GM12865 (cell line): ENCODE measurements at regions not wholly inside any gene's neighbourhood (a gene's known extent, or its start where the extent isn't known, plus 50 kb on each side); places are given as distances from the start of the nearest gene placed in this dataset.

Experiments used
- DNase-seq: peaks from one replicate; pipeline ENCODE4 v3.0.0; 2010; ENCODE audit warnings: low read depth
- H3K4me3 ChIP-seq: 2 replicates; pipeline ENCODE4 v1.5.1; 2011; ENCODE audit warnings: mild to moderate bottlenecking, low read depth, low read length, control low read depth
- CTCF ChIP-seq: IDR thresholded peaks from 2 replicates; pipeline ENCODE4 v1.5.1; 2011; ENCODE audit warnings: low read length, control low read depth, low read depth, inconsistent platforms; ENCODE audit not compliant: insufficient read depth; ENCODE audit errors: missing control alignments

GRCh38 chr6:78580923-78581322, 286.4 kb upstream of the IRAK1BP1 start:
- no peak overlapping the region for H3K4me3 ChIP-seq
- no peak for TF ChIP-seq CTCF
- peak; percentile 26 for DNase-seq

GRCh38 chr6:78583079-78583478, 284.3 kb upstream of the IRAK1BP1 start:
- DNase-seq = no peak
- no peak overlapping the region for H3K4me3 ChIP-seq
- no peak for TF ChIP-seq CTCF

GRCh38 chr6:78589436-78589835, 277.9 kb upstream of the IRAK1BP1 start:
- no peak for DNase-seq
- TF ChIP-seq CTCF = no peak

GRCh38 chr6:78593898-78594667, 273.3 kb upstream of the IRAK1BP1 start:
- H3K4me3 ChIP-seq = no peak overlapping the region
- DNase-seq = no peak
- no peak for TF ChIP-seq CTCF

More at GRCh38 chr6:78589436-78589835, 277.9 kb upstream of the IRAK1BP1 start:
- H3K4me3 ChIP-seq = no peak overlapping the region

GRCh38 chr6:78594668-78595066, 272.7 kb upstream of the IRAK1BP1 start:
- no peak overlapping the region for H3K4me3 ChIP-seq
- DNase-seq = no peak
- no peak for TF ChIP-seq CTCF

GRCh38 chr6:78597966-78598365, 269.4 kb upstream of the IRAK1BP1 start:
- TF ChIP-seq CTCF = no peak
- H3K4me3 ChIP-seq = no peak overlapping the region
- no peak for DNase-seq

- DNase-seq = no peak
- H3K4me3 ChIP-seq = no peak overlapping the region
- no peak for TF ChIP-seq CTCF
Measured at GRCh38 chr6:78598966-78599365, 268.4 kb upstream of the IRAK1BP1 start.
